Neural cell (in vitro differentiated cells): ENCODE measurements at regions not wholly inside any gene's neighbourhood (a gene's known extent, or its start where the extent isn't known, plus 50 kb on each side); places are given as distances from the start of the nearest gene placed in this dataset.

Experiments used
- CTCF ChIP-seq: fragments of 450-650 bp; IDR thresholded peaks from 2 replicates; pipeline ENCODE4 v1.5.1; 2014; ENCODE audit warnings: antibody characterized with exemption, mild to moderate bottlenecking, moderate library complexity; ENCODE audit not compliant: poor library complexity, severe bottlenecking
- EP300 ChIP-seq: fragments of 450-650 bp; conservative IDR thresholded peaks from 2 replicates; pipeline ENCODE4 v1.6.1; 2014; ENCODE audit warnings: antibody characterized with exemption, mild to moderate bottlenecking, moderate library complexity; ENCODE audit not compliant: poor library complexity, severe bottlenecking
- EZH2 ChIP-seq: fragments of 200-600, 300-800 bp; shearing (Covaris generic), sonication (generic); IDR thresholded peaks from 2 replicates; pipeline ENCODE4 v1.6.1; 2014; ENCODE audit warnings: antibody characterized with exemption, low read length, borderline replicate concordance, mild to moderate bottlenecking; ENCODE audit not compliant: insufficient read depth, poor library complexity, severe bottlenecking
- MXI1 ChIP-seq: fragments of 450-650 bp; conservative IDR thresholded peaks from 2 replicates; pipeline ENCODE4 v1.6.1; 2014; ENCODE audit warnings: antibody characterized with exemption, mild to moderate bottlenecking; ENCODE audit not compliant: poor library complexity, severe bottlenecking
- POLR2AphosphoS5 ChIP-seq: IDR thresholded peaks from 2 replicates; pipeline ENCODE4 v1.6.1; 2012
- REST ChIP-seq: IDR thresholded peaks from 2 replicates; pipeline ENCODE4 v1.6.1; 2012; ENCODE audit warnings: borderline replicate concordance
- SMC3 ChIP-seq: fragments of 450-650 bp; conservative IDR thresholded peaks from 2 replicates; pipeline ENCODE4 v1.6.1; 2014; ENCODE audit warnings: antibody characterized with exemption, mild to moderate bottlenecking, moderate library complexity; ENCODE audit not compliant: poor library complexity
- TAF1 ChIP-seq: IDR thresholded peaks from 2 replicates; pipeline ENCODE4 v1.6.1; 2012; ENCODE audit warnings: low read depth

GRCh38 chr1:217181756-217182155 lies 449.1 kb downstream of the GPATCH2 start:
- TF ChIP-seq CTCF: no peak
- no peak for TF ChIP-seq TAF1
- no peak for TF ChIP-seq EZH2
- no peak for TF ChIP-seq SMC3
- TF ChIP-seq POLR2AphosphoS5: no peak
- TF ChIP-seq EP300: no peak
- TF ChIP-seq REST: no peak
- TF ChIP-seq MXI1: no peak
